Esophagus (tissue), 2 donors: ENCODE measurements at regions not wholly inside any gene's neighbourhood (a gene's known extent, or its start where the extent isn't known, plus 50 kb on each side); places are given as distances from the start of the nearest gene placed in this dataset.
"Not testable (repeated sequence)": the region's sequence is repeated elsewhere in the genome, so short reads cannot be mapped to it uniquely, and the experiment has no call there.

ENCODE experiments used
- H3K27ac ChIP-seq, 2 donors: one replicate each; pipeline ENCODE4 v1.5.1; 2013; ENCODE audit warnings: low read depth in 2 of 2, mild to moderate bottlenecking in 2 of 2, inconsistent platforms in 1 of 2, low read length in 1 of 2, moderate library complexity in 1 of 2
- H3K27me3 ChIP-seq, 2 donors: one replicate each; pipeline ENCODE4 v1.6.1; 2013; ENCODE audit warnings: low read length in 2 of 2, control low read depth in 1 of 2, mild to moderate bottlenecking in 1 of 2; ENCODE audit not compliant: insufficient read depth in 2 of 2, control insufficient read depth in 1 of 2
- H3K36me3 ChIP-seq, 2 donors: one replicate each; pipeline ENCODE4 v1.6.1; 2013; ENCODE audit warnings: low read length in 1 of 2; ENCODE audit not compliant: control insufficient read depth in 2 of 2, insufficient read depth in 2 of 2
- H3K4me1 ChIP-seq, 2 donors: one replicate each; pipeline ENCODE4 v1.6.1; 2013; ENCODE audit warnings: low read length in 1 of 2; ENCODE audit not compliant: control insufficient read depth in 2 of 2, insufficient read depth in 2 of 2
- H3K4me3 ChIP-seq, 2 donors: one replicate each; pipeline ENCODE4 v1.5.1; 2013; ENCODE audit warnings: low read length in 2 of 2, mild to moderate bottlenecking in 2 of 2, low read depth in 1 of 2, moderate library complexity in 1 of 2
- H3K9me3 ChIP-seq, 2 donors: one replicate each; pipeline ENCODE4 v1.6.1; 2013; ENCODE audit warnings: mild to moderate bottlenecking in 2 of 2, low read depth in 1 of 2, low read length in 1 of 2, moderate library complexity in 1 of 2; ENCODE audit not compliant: control insufficient read depth in 2 of 2, insufficient read depth in 1 of 2
- WGBS, 2 donors: extraction: QIAGEN DNeasy Blood & Tissue Kit; methylation state at CpG; one replicate each; pipeline ENCODE4 v1.1.7; 2013; 5-methylcytosine and 5-hydroxymethylcytosine counted together
- donor health status: healthy with polysubstance abuse.
- donor health status: Bipolar disorder and iron deficiency.

DNA sequence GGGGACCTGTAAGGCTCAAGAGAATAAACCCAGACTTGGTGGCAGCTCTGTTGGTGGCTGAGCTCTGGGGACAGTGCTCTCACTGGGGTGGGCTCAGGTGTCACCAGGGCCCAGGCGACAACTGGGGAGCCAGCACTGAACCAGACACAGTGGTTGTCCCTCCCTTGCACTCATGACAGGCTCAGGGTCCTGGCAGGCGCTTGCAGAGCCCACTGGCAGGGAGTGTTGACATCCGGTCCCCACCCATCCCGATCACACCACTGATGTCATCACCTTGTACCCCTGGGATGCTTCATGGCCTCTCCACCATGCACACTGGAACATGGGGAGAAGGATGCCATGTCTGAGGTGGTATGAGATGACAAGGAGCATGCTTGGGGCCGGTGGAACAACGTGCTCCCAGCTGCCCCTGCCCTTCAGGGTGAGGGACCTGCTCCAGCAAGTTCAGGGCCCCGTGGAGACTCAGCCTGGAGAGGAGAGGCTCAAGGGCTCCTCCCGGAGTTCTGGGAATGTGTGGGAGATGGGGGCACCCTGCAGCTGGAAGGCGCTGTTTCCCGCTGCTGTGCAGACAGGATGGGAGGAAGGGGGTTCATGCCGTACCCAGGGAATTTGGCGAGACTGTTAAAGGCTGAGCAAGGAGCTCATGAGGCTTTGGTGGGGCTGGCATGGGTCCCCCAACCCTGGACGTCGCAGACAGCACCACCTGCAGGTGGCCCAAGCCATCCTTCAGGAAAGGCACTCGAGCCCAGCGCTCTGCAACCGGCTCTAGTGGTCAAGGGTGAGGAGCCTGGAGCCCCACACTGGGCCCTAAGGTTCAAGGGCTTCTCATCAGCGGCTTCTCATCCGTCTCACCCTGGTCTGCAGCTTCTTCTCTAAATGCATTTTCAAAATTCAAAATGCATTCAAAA lies 141.1 kb upstream of the ZNF469 start:
- H3K27me3 ChIP-seq, result not testable (repeated sequence)
- peak overlapping the region in 1 of 2 donors; percentile 25 for H3K27ac ChIP-seq
- peaks cover 0 to 21% of the 10 kb centered on the region in 2 donors for H3K4me1 ChIP-seq

GRCh38 chr16:88242312-88243295 lies 140.2 kb upstream of the ZNF469 start:
- H3K27ac ChIP-seq, result peak overlapping the region; percentile 25 to 55
- WGBS, 2 donors, result 44 to 61% methylated on average over 18 of the region's 18 CpGs

More for the DNA sequence above, 141.1 kb upstream of the ZNF469 start:
- H3K9me3 ChIP-seq, H3K4me3 ChIP-seq, H3K36me3 ChIP-seq: not testable (repeated sequence)
- 81% methylated on average over 17 to 19 of the region's 19 CpGs for WGBS, 2 donors

GRCh38 chr16:88243921-88244320 lies 138.8 kb upstream of the ZNF469 start:
- peaks cover 0 to 18% of the 10 kb centered on the region in 2 donors for H3K4me1 ChIP-seq
- not testable (repeated sequence) for H3K27me3 ChIP-seq, H3K27ac ChIP-seq, H3K4me3 ChIP-seq, H3K9me3 ChIP-seq, H3K36me3 ChIP-seq
- WGBS, 2 donors, result 94 to 97% methylated on average over 3 of the region's 3 CpGs

More at GRCh38 chr16:88242312-88243295, 140.2 kb upstream of the ZNF469 start:
- H3K27me3 ChIP-seq, H3K36me3 ChIP-seq, H3K9me3 ChIP-seq, H3K4me3 ChIP-seq: not testable (repeated sequence)
- H3K4me1 ChIP-seq, result peaks cover 0 to 19% of the 10 kb centered on the region in 2 donors

DNA sequence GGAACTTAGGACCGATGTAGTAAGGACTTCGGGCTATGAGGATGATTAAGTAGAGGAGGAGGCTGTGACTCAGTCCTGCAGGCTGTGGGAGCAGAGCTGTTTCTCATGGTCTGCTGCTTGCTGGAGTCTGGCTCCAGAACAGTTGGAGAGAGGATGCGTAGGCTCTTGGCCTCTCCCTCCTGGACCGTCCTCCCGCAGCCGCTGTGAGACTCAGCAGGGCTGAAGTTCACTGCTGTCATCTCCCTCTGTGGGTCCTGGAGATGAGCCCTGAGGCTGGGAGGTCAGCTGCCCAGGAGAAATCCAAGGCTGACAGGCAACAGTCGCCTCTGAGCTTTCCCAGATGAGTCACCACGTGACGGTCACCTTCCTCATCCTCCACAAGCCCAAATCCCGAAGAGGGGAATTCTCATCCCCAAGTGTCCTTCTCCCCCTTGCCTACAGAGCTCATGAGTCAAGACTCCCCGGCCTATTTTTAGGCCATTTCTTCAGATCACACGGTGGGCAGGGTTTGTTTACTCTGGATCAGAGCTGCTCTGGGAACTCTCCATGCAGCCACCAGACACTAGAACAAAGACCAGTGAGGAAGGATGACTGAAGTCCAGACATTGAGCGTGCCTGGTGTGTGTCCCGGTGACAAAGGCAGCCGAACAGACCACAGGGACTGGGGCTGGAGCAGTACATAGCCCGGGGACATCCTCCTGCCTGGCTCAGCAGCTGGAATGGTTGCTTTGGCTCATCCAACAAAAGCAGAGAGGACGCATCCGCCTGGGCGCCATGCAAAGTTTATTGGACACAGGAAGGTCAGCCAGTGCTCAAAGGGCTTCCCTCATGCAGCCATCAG lies 137.3 kb upstream of the ZNF469 start:
- WGBS, 2 donors, result 28 to 50% methylated on average over 17 to 19 of the region's 19 CpGs

GRCh38 chr16:88246955-88247582 lies 135.7 kb upstream of the ZNF469 start:
- H3K9me3 ChIP-seq, H3K27me3 ChIP-seq, H3K4me3 ChIP-seq, H3K36me3 ChIP-seq, H3K27ac ChIP-seq: not testable (repeated sequence)
- peaks cover 0 to 11% of the 10 kb centered on the region in 2 donors for H3K4me1 ChIP-seq
- 94 to 95% methylated on average over 4 of the region's 4 CpGs for WGBS, 2 donors

More for the DNA sequence above, 137.3 kb upstream of the ZNF469 start:
- Histone ChIP-seq H3K27ac (peak overlapping the region in 1 of 2 donors; percentile 30), H3K4me1 (peaks cover 0 to 18% of the 10 kb centered on the region in 2 donors)
- H3K4me3 ChIP-seq, H3K27me3 ChIP-seq, H3K36me3 ChIP-seq, H3K9me3 ChIP-seq: not testable (repeated sequence)

GRCh38 chr16:88247583-88247966 lies 135.2 kb upstream of the ZNF469 start:
- H3K27me3 ChIP-seq, H3K4me3 ChIP-seq, H3K9me3 ChIP-seq, H3K4me1 ChIP-seq, H3K27ac ChIP-seq, H3K36me3 ChIP-seq: not testable (repeated sequence)
- 73 to 78% methylated on average over 5 of the region's 5 CpGs for WGBS, 2 donors

DNA sequence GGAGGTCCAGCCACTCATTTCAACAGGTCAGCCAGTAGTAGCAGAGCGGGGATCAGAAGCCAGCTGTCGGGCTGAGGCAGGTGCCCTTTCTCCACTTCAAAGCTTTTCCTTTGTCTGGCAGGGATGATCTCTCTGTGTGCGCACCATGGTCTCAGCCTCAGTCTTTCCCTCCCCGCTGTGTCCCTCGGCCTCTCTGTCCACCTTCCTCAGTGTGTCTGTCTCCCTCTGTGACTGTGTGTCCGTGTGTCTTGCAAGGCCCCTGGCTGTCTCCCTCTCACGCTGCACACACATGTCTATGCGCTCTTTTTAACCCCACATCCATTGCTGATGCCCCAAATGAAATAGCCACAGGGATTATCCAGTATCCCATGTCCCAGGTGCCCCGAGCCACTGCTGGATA lies 134.0 kb upstream of the ZNF469 start:
- H3K27ac ChIP-seq, H3K4me3 ChIP-seq, H3K27me3 ChIP-seq, H3K36me3 ChIP-seq, H3K4me1 ChIP-seq, H3K9me3 ChIP-seq: not testable (repeated sequence)
- 84 to 87% methylated on average over 8 to 9 of the region's 9 CpGs for WGBS, 2 donors

GRCh38 chr16:88250381-88250780 lies 132.4 kb upstream of the ZNF469 start:
- 81 to 82% methylated on average over 5 of the region's 5 CpGs for WGBS, 2 donors
- H3K27me3 ChIP-seq, H3K27ac ChIP-seq, H3K9me3 ChIP-seq, H3K4me3 ChIP-seq, H3K4me1 ChIP-seq, H3K36me3 ChIP-seq: not testable (repeated sequence)
